ENCODE measurements at regions not wholly inside any gene's neighbourhood (a gene's known extent, or its start where the extent isn't known, plus 50 kb on each side); places are given as distances from the start of the nearest gene placed in this dataset.

DNA sequence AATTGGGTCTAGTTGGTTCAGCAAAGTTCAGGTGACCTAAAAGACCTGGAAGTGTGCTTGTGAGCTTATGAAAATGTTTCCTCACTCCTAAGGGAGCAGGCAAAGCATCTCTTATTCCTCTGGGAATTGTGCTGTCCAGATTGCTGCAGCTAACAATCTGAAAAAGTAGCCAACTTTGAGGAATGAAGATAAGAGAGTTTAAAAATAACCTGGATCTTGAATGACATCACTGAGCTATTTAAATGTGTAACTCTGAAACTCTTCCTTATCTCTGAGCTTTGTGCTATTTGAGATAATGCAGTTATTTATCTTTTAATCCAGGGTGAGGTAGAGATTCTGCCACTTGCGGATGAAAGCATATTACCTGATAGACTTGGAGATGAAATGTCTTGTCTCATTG is 384.8 kb downstream of the PPP4R3C start:
- no peaks in the 10 kb centered on the region for H3K36me3 ChIP-seq (ENCODE audit: low read depth, missing control alignments)
- H3K4me1 ChIP-seq, result no peaks in the 10 kb centered on the region
- no peak overlapping the region for H3K27ac ChIP-seq
- intact Hi-C loops (cut with DNase I; ENCODE audit: low total_unique reads), result no loop called here
- TF ChIP-seq POLR2A (IDR thresholded peaks at IDR 0.05), result no peak
- TF ChIP-seq, protein P1, sequence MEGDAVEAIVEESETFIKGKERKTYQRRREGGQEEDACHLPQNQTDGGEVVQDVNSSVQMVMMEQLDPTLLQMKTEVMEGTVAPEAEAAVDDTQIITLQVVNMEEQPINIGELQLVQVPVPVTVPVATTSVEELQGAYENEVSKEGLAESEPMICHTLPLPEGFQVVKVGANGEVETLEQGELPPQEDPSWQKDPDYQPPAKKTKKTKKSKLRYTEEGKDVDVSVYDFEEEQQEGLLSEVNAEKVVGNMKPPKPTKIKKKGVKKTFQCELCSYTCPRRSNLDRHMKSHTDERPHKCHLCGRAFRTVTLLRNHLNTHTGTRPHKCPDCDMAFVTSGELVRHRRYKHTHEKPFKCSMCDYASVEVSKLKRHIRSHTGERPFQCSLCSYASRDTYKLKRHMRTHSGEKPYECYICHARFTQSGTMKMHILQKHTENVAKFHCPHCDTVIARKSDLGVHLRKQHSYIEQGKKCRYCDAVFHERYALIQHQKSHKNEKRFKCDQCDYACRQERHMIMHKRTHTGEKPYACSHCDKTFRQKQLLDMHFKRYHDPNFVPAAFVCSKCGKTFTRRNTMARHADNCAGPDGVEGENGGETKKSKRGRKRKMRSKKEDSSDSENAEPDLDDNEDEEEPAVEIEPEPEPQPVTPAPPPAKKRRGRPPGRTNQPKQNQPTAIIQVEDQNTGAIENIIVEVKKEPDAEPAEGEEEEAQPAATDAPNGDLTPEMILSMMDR (IDR thresholded peaks at IDR 0.05), result no peak
- H3K9me3 ChIP-seq, result no peaks in the 10 kb centered on the region
- H3K4me3 ChIP-seq, result no peak overlapping the region
- DNase-seq, result no peak
- H3K27me3 ChIP-seq, result no peaks in the 10 kb centered on the region
- 45 to 83% methylated on average over 1 of the region's 1 CpG for WGBS, 2 donors

DNA sequence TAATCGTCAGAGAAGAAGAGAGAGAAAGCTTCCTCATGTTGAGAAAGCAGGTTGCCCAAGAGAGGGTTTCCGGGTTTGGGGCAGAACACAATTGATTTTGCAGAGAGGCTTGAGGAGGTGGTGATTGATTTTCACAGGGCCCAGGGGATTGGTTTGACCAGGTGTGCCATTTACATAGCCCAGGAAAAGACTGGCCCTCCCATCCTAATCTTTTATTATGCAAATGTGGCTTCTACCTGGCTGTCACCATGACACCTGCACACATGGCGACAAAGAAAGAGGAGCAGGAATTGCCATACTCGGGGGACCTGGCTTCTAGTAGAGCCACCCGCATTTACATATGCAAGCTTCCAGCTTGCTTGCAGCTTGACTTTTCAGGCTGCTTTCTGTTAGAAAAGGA is 405.3 kb downstream of the PPP4R3C start:
- TF ChIP-seq POLR2A (IDR thresholded peaks at IDR 0.05), result no peak
- TF ChIP-seq, protein P1 (IDR thresholded peaks at IDR 0.05), result no peak
- H3K36me3 ChIP-seq (ENCODE audit: low read depth, missing control alignments), result no peaks in the 10 kb centered on the region
- 87 to 88% methylated on average over 5 of the region's 5 CpGs for whole genome bisulfite sequencing, 2 donors

DNA sequence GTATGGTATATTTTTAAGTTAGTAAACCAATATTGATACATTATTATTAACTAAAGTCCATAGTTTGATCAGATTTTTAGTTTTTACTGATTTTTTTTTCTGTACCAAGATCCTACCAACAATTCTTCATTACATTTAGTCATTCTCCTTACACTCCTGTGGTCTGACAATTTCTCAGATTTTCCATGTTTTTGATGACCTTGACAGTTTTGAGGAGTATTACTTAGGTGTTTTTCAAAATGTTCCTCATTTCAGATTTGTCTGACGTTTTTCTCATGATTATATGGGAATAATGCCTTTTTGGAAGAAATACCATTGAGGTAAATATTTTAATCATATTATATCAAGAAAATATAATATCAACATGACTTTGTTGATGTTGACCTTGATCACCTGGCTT is 423.8 kb downstream of the PPP4R3C start:
- H3K36me3 ChIP-seq (ENCODE audit: low read depth, missing control alignments), result no peaks in the 10 kb centered on the region
- DNase-seq, result no peak
- no peak overlapping the region for H3K4me3 ChIP-seq
- no peak overlapping the region for H3K27ac ChIP-seq
- H3K27me3 ChIP-seq, result no peaks in the 10 kb centered on the region
- intact Hi-C loops (cut with DNase I; ENCODE audit: low total_unique reads), result no loop called here
- H3K4me1 ChIP-seq, result no peaks in the 10 kb centered on the region
- TF ChIP-seq POLR2A (IDR thresholded peaks at IDR 0.05), result no peak
- TF ChIP-seq, protein P1 (IDR thresholded peaks at IDR 0.05), result no peak
- 60 to 68% methylated on average over 1 of the region's 1 CpG for WGBS, 2 donors
- no peaks in the 10 kb centered on the region for H3K9me3 ChIP-seq

More for the DNA sequence above, 405.3 kb downstream of the PPP4R3C start:
- no peak overlapping the region for H3K4me3 ChIP-seq
- H3K27ac ChIP-seq, result no peak overlapping the region
- DNase-seq, result no peak
- H3K27me3 ChIP-seq, result no peaks in the 10 kb centered on the region
- no peaks in the 10 kb centered on the region for H3K9me3 ChIP-seq
- intact Hi-C loops (cut with DNase I; ENCODE audit: low total_unique reads), result no loop called here
- no peaks in the 10 kb centered on the region for H3K4me1 ChIP-seq

GRCh38 chrX:27008486-27008885 is 454.7 kb downstream of the PPP4R3C start:
- WGBS, 2 donors, result 62 to 71% methylated on average over 4 to 5 of the region's 5 CpGs
- Histone ChIP-seq H3K4me3 (no peak overlapping the region), H3K36me3 (ENCODE audit: low read depth, missing control alignments) (no peaks in the 10 kb centered on the region), H3K27ac (no peak overlapping the region), H3K27me3 (no peaks in the 10 kb centered on the region), H3K9me3 (no peaks in the 10 kb centered on the region), H3K4me1 (no peaks in the 10 kb centered on the region)
- intact Hi-C loops (cut with DNase I; ENCODE audit: low total_unique reads), result no loop called here
- TF ChIP-seq POLR2A (IDR thresholded peaks at IDR 0.05), result no peak
- TF ChIP-seq, protein P1 (IDR thresholded peaks at IDR 0.05), result no peak
- no peak for DNase-seq

GRCh38 chrX:26999634-27000033 is 463.5 kb downstream of the PPP4R3C start:
- Histone ChIP-seq H3K27ac (no peak overlapping the region), H3K27me3 (no peaks in the 10 kb centered on the region), H3K9me3 (no peaks in the 10 kb centered on the region), H3K4me1 (no peaks in the 10 kb centered on the region), H3K4me3 (no peak overlapping the region), H3K36me3 (ENCODE audit: low read depth, missing control alignments) (no peaks in the 10 kb centered on the region)
- WGBS, 2 donors, result 82 to 95% methylated on average over 1 of the region's 1 CpG
- intact Hi-C loops (cut with DNase I; ENCODE audit: low total_unique reads), result no loop called here
- TF ChIP-seq POLR2A (IDR thresholded peaks at IDR 0.05), result no peak
- TF ChIP-seq, protein P1 (IDR thresholded peaks at IDR 0.05), result no peak
- DNase-seq, result no peak
